ENCODE measurements at regions not wholly inside any gene's neighbourhood (a gene's known extent, or its start where the extent isn't known, plus 50 kb on each side); places are given as distances from the start of the nearest gene placed in this dataset.

- TF ChIP-seq, protein P1, sequence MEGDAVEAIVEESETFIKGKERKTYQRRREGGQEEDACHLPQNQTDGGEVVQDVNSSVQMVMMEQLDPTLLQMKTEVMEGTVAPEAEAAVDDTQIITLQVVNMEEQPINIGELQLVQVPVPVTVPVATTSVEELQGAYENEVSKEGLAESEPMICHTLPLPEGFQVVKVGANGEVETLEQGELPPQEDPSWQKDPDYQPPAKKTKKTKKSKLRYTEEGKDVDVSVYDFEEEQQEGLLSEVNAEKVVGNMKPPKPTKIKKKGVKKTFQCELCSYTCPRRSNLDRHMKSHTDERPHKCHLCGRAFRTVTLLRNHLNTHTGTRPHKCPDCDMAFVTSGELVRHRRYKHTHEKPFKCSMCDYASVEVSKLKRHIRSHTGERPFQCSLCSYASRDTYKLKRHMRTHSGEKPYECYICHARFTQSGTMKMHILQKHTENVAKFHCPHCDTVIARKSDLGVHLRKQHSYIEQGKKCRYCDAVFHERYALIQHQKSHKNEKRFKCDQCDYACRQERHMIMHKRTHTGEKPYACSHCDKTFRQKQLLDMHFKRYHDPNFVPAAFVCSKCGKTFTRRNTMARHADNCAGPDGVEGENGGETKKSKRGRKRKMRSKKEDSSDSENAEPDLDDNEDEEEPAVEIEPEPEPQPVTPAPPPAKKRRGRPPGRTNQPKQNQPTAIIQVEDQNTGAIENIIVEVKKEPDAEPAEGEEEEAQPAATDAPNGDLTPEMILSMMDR (IDR thresholded peaks at IDR 0.05 in 4 of 5, conservative IDR thresholded peaks at IDR 0.05 in 1 of 5) = no peak
- no peak for TF ChIP-seq POLR2A (IDR thresholded peaks at IDR 0.05)
These were observed 151.0 kb upstream of the PPARGC1A start for GRCh38 chr4:24040811-24041210.
